Bronchial epithelial cell (primary cell): ENCODE measurements at regions not wholly inside any gene's neighbourhood (a gene's known extent, or its start where the extent isn't known, plus 50 kb on each side); places are given as distances from the start of the nearest gene placed in this dataset.

Experiments used
- DNase-seq: peaks from one replicate; pipeline ENCODE4 v3.0.0-alpha.2; 2010; ENCODE audit warnings: low read depth
- FAIRE-seq: peaks from 2 replicates; lab custom pipeline; 2011; peaks lifted over from hg19 to GRCh38; lab: Jason Lieb, UNC
- H3K27me3 ChIP-seq: 2 replicates; pipeline ENCODE4 v1.5.1; 2011; ENCODE audit warnings: low read length; ENCODE audit not compliant: control insufficient read depth, insufficient read depth
- H3K36me3 ChIP-seq: 2 replicates; pipeline ENCODE4 v1.5.1; 2011; ENCODE audit warnings: low read length; ENCODE audit not compliant: control insufficient read depth, insufficient read depth
- H3K4me3 ChIP-seq: 2 replicates; pipeline ENCODE4 v1.5.1; 2011; ENCODE audit warnings: mild to moderate bottlenecking, low read depth, low read length, control low read depth
- TF ChIP-seq, protein P1 (sequence below): IDR thresholded peaks from 2 replicates; pipeline ENCODE4 v1.5.1; 2011; ENCODE audit warnings: mild to moderate bottlenecking, moderate library complexity, low read length, control low read depth, inconsistent platforms; ENCODE audit not compliant: insufficient read depth, severe bottlenecking

- H3K36me3 ChIP-seq, result no peaks in the 10 kb centered on the region
- H3K27me3 ChIP-seq, result peaks cover 2% of the 10 kb centered on the region
- TF ChIP-seq, protein P1, sequence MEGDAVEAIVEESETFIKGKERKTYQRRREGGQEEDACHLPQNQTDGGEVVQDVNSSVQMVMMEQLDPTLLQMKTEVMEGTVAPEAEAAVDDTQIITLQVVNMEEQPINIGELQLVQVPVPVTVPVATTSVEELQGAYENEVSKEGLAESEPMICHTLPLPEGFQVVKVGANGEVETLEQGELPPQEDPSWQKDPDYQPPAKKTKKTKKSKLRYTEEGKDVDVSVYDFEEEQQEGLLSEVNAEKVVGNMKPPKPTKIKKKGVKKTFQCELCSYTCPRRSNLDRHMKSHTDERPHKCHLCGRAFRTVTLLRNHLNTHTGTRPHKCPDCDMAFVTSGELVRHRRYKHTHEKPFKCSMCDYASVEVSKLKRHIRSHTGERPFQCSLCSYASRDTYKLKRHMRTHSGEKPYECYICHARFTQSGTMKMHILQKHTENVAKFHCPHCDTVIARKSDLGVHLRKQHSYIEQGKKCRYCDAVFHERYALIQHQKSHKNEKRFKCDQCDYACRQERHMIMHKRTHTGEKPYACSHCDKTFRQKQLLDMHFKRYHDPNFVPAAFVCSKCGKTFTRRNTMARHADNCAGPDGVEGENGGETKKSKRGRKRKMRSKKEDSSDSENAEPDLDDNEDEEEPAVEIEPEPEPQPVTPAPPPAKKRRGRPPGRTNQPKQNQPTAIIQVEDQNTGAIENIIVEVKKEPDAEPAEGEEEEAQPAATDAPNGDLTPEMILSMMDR, result no peak
- no peak for FAIRE-seq
- no peak overlapping the region for H3K4me3 ChIP-seq
- no peak for DNase-seq
These were observed 157.9 kb downstream of the TLE3 start for GRCh38 chr15:69939513-69940440.

DNA sequence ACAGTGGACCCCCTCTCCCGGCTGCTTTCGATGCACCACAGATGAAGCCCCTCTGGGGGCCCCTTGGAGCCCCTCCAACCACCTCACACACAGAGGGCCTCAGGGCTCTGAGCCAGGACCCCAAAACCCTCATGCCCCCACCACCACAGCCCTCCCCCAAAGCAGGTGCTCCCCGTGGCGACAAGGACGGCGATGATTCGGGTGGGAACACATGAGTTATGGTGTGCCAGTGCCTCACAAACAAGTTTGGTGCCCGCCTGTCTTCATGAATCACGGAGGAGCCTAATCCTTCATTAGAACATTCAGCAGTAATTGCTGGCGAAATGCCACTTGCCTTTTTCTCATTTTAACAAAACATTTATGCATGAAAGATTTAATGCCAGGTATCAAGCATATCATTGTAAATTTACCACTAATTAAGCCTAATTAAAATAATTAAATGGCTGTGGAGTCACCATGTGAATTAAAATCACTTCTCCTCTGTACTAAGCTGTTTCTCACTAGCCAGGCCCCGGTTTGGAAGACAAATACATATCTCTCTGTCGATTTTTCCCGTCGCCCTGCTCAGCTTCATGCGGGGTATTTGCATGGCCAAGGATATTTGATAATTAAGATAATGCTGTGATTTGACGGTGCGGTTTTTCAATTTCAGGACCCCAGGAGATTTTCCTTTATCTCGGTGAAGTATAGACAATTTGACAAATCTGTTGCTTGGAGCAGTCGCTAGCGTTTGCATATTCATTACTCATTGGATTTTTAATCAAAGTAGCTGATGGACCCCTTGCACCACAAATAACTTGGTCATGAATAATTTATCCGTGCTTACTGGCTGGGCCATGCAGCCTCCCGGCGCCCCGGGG lies 157.0 kb downstream of the TLE3 start:
- DNase-seq (no peak), FAIRE-seq (no peak)
- peaks cover 1% of the 10 kb centered on the region for H3K27me3 ChIP-seq
- no peak overlapping the region for H3K4me3 ChIP-seq
- TF ChIP-seq, protein P1, result no peak
- no peaks in the 10 kb centered on the region for H3K36me3 ChIP-seq

DNA sequence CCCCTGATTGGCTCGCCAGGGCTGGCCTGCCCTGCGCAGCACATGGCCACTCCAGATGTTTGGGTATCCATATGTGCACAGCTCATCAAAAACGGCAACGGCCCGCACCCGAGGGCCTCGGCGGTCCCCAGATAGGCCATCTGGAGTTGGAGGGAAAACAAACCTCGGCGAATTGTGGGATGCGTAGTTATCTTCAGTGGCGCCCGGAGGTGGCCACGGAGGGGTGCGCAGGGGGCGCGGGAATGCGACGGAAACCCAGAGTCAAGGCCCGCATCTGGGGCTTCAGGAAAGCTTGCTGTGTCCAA lies 156.5 kb downstream of the TLE3 start:
- TF ChIP-seq, protein P1, result no peak
- peaks cover 1% of the 10 kb centered on the region for H3K27me3 ChIP-seq
- H3K36me3 ChIP-seq, result no peaks in the 10 kb centered on the region
- H3K4me3 ChIP-seq, result no peak overlapping the region
- no peak for FAIRE-seq
- DNase-seq, result no peak

DNA sequence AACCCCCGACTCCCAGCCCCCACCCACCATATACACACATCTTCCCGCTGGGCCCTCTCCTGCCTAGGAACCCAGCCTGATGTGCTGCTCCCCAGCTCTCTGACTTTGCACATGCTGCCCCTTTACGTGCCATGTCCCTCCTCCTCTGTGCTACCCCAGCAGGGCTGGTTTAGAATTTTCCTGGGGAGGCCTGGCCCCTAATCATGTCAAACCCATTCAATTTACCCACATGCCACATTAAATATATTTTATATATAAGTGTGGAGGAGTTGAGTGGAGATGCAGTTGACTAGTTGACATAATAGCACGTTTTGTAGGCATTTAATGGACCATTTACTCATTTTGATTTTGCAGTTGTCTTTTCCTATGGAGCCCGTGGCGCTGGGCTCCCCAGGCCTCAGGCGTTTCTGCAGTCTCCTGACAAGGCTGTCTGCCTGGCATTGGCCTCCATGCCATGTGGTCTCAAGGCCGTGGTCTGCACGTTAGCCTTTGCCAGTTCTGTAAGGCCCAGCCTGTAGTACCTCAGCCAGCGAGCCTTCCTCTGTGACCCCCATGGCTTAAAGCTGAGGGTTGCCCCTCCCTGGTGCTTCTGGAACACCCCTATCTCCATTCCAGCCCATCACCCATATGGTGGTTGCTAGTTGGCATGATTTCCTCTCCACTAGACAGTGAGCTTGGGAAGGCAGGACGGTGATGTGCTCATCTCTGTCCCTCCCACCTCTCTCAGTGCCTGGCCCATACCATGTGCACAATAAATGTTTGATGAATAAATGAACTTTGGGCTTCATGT lies 155.8 kb downstream of the TLE3 start:
- no peaks in the 10 kb centered on the region for H3K36me3 ChIP-seq
- DNase-seq (no peak), FAIRE-seq (no peak)
- peaks cover 1% of the 10 kb centered on the region for H3K27me3 ChIP-seq
- TF ChIP-seq, protein P1, result no peak
- H3K4me3 ChIP-seq, result no peak overlapping the region

DNA sequence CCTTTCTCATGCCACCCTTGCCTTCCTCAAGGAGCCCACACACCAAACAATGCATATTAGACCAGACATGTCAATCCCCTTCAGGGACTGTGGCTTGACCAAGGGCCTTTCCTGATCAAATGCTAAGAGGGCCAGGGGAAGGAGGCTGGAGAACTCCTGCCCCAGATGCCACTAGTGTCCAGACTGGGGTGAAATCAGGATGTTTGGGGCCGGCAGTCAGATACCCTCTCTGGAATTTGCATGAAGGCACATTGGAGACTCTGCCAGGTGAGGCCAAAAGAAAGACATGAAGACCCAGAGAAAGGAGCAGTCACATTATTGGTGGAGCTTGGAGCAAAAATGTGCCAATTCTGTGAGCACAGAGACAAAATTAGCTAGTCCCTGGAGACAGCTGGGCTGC lies 154.1 kb downstream of the TLE3 start:
- FAIRE-seq (no peak), DNase-seq (no peak)
- Histone ChIP-seq H3K27me3 (peaks cover 1% of the 10 kb centered on the region), H3K36me3 (no peaks in the 10 kb centered on the region), H3K4me3 (no peak overlapping the region)
- TF ChIP-seq, protein P1, result no peak
